Caco-2 (cell line): ENCODE measurements at regions not wholly inside any gene's neighbourhood (a gene's known extent, or its start where the extent isn't known, plus 50 kb on each side); places are given as distances from the start of the nearest gene placed in this dataset.

Experiments used
- BruUV-seq: library from RNA; stranded (reverse); fragments of 400-500 nt; replicated peaks from 2 replicates; lab custom pipeline; 2021; lab: Mats Ljungman, UMichigan
- CTCF ChIA-PET: fragments of 300-600 bp; sonication (Branson Sonifier 250); formaldehyde crosslinking; loops from one replicate; lab custom pipeline; 2022; ENCODE audit warnings: antibody characterized with exemption; lab: Charles Lee
- POLR2A ChIA-PET: fragments of 300-600 bp; sonication (Branson Sonifier 250); formaldehyde crosslinking; loops from one replicate; lab custom pipeline; 2022; ENCODE audit warnings: antibody characterized with exemption; lab: Charles Lee
- DNase-seq, 2 experiments: peaks; one replicate each; pipeline versions ENCODE4 v3.0.0 to v3.0.0-alpha.2; 2020 to 2022
- H3K27me3 ChIP-seq: replicated peaks from 2 replicates; pipeline ENCODE4 v1.6.0; 2011; ENCODE audit warnings: low read length; ENCODE audit not compliant: control insufficient read depth, insufficient read depth
- H3K36me3 ChIP-seq: 2 replicates; pipeline ENCODE4 v1.5.1; 2011; ENCODE audit warnings: low read length; ENCODE audit not compliant: control insufficient read depth, insufficient read depth
- H3K4me1 ChIP-seq: fragments of 250-450 bp; sonication (Bioruptor Pico); 2 replicates; pipeline ENCODE4 v1.5.1; 2020; ENCODE audit warnings: mild to moderate bottlenecking
- H3K4me3 ChIP-seq: 2 replicates; pipeline ENCODE4 v1.5.1; 2011; ENCODE audit warnings: low read depth, mild to moderate bottlenecking, control low read depth, low read length
- H3K9me3 ChIP-seq: fragments of 250-450 bp; sonication (Bioruptor Pico); 2 replicates; pipeline ENCODE4 v1.5.1; 2020; ENCODE audit warnings: mild to moderate bottlenecking, moderate library complexity
- H3K27ac Mint-ChIP-seq: one replicate; pipeline ENCODE4 v1.8.0; 2022; ENCODE audit warnings: mixed read lengths; ENCODE audit not compliant: unreplicated experiment
- H3K27me3 Mint-ChIP-seq: one replicate; pipeline ENCODE4 v1.8.0; 2022; ENCODE audit warnings: mixed read lengths; ENCODE audit not compliant: insufficient read depth, unreplicated experiment
- H3K36me3 Mint-ChIP-seq: one replicate; pipeline ENCODE4 v1.8.0; 2022; ENCODE audit warnings: mild to moderate bottlenecking, mixed read lengths; ENCODE audit not compliant: insufficient read depth, unreplicated experiment
- H3K4me1 Mint-ChIP-seq: one replicate; pipeline ENCODE4 v1.8.0; 2022; ENCODE audit warnings: low read depth, mixed read lengths; ENCODE audit not compliant: unreplicated experiment
- H3K4me3 Mint-ChIP-seq: one replicate; pipeline ENCODE4 v1.8.0; 2022; ENCODE audit warnings: mild to moderate bottlenecking, moderate library complexity, mixed read lengths; ENCODE audit not compliant: unreplicated experiment
- H3K9me3 Mint-ChIP-seq: one replicate; pipeline ENCODE4 v1.8.0; 2022; ENCODE audit warnings: mixed read lengths; ENCODE audit not compliant: unreplicated experiment
- intact Hi-C: fragments of 100-400 bp; cut with micrococcal nuclease; formaldehyde crosslinking; loops from one replicate; pipeline ENCODE4 v1.10.0; 2022; ENCODE audit not compliant: unreplicated experiment
- TF ChIP-seq, protein P1 (sequence below), 2 experiments: fragments of 200-600 bp in 1 of 2; IDR thresholded peaks; 1 replicate in 1 of 2; 2 replicates in 1 of 2; pipeline versions ENCODE4 v1.5.1 to v1.8.0; 2011 to 2022; ENCODE audit warnings: antibody characterized with exemption in 1 of 2, control low read depth in 1 of 2, inconsistent platforms in 1 of 2, low read depth in 1 of 2, low read length in 1 of 2, mild to moderate bottlenecking in 1 of 2, moderate library complexity in 1 of 2; ENCODE audit not compliant: insufficient read depth in 1 of 2, severe bottlenecking in 1 of 2, unreplicated experiment in 1 of 2

DNA sequence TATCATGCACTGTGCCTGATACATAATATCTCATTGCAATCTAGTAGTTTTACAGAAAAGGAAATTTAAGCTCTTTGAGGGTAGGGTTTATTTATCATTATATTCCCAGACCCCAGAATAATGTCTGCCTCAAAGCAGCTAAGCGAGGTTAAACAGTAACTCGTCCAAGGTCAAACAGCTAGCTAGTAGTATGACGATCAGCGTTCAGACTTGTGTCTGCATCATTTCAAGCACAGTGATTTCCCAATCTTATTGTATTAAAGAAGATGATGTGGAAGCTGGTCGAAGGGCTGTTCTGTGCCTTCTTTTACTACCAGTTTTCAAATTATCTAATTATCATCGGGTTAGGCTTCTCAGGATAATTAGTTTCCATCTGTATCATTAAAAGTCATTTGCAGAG is 55.1 kb upstream of the NFIB start:
- Mint-ChIP-seq H3K27ac (no peak overlapping the region), H3K9me3 (no peaks in the 10 kb centered on the region), H3K4me1 (no peaks in the 10 kb centered on the region), H3K36me3 (no peaks in the 10 kb centered on the region), H3K4me3 (no peak overlapping the region), H3K27me3 (no peaks in the 10 kb centered on the region)
- H3K4me3 ChIP-seq, result no peak overlapping the region
- CTCF ChIA-PET, result no interaction called here
- intact Hi-C loops, result no loop called here
- H3K4me1 ChIP-seq, result peaks cover 3% of the 10 kb centered on the region; the same call in 1 of the 2 replicates
- DNase-seq, result no peak
- no peaks in the 10 kb centered on the region for H3K27me3 ChIP-seq
- H3K36me3 ChIP-seq, result no peaks in the 10 kb centered on the region
- BruUV-seq, result no TSS peak
- H3K9me3 ChIP-seq, result no peaks in the 10 kb centered on the region
- TF ChIP-seq, protein P1, sequence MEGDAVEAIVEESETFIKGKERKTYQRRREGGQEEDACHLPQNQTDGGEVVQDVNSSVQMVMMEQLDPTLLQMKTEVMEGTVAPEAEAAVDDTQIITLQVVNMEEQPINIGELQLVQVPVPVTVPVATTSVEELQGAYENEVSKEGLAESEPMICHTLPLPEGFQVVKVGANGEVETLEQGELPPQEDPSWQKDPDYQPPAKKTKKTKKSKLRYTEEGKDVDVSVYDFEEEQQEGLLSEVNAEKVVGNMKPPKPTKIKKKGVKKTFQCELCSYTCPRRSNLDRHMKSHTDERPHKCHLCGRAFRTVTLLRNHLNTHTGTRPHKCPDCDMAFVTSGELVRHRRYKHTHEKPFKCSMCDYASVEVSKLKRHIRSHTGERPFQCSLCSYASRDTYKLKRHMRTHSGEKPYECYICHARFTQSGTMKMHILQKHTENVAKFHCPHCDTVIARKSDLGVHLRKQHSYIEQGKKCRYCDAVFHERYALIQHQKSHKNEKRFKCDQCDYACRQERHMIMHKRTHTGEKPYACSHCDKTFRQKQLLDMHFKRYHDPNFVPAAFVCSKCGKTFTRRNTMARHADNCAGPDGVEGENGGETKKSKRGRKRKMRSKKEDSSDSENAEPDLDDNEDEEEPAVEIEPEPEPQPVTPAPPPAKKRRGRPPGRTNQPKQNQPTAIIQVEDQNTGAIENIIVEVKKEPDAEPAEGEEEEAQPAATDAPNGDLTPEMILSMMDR (IDR thresholded peaks at IDR 0.05; ENCODE audit: insufficient read depth in 1 of 2, low read depth in 1 of 2, low read length in 1 of 2, severe bottlenecking in 1 of 2, unreplicated experiment in 1 of 2), result no peak
- POLR2A ChIA-PET, result no interaction called here

DNA sequence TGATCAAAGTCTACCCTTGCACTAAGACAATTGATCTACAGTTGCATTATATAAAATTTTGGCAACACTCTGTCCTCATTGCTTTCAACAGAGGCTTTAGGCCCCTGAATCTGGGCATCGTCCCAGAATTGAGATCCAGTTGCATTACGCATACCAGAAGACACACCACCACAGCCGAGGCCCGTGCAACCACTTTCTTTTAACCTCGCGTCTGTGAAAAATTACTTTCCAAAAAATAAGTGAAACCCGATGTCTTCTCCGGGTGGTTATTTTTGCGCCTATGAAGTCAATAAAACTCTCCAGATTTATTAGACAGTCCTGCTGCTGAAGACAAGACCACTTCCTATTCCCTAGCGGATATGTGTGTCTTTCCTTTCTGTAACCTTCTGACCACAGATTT is 52.1 kb upstream of the NFIB start:
- Mint-ChIP-seq H3K4me3 (no peak overlapping the region), H3K36me3 (no peaks in the 10 kb centered on the region), H3K9me3 (no peaks in the 10 kb centered on the region), H3K27me3 (no peaks in the 10 kb centered on the region), H3K27ac (no peak overlapping the region), H3K4me1 (no peaks in the 10 kb centered on the region)
- no peaks in the 10 kb centered on the region for H3K36me3 ChIP-seq
- TF ChIP-seq, protein P1 (IDR thresholded peaks at IDR 0.05; ENCODE audit: insufficient read depth in 1 of 2, low read depth in 1 of 2, low read length in 1 of 2, severe bottlenecking in 1 of 2, unreplicated experiment in 1 of 2), result no peak
- H3K4me1 ChIP-seq, result no peaks in the 10 kb centered on the region
- ChIA-PET POLR2A (no interaction called here), CTCF (no interaction called here)
- no peaks in the 10 kb centered on the region for H3K9me3 ChIP-seq
- DNase-seq, result no peak
- no TSS peak for BruUV-seq
- intact Hi-C loops, result no loop called here
- H3K4me3 ChIP-seq, result no peak overlapping the region
- no peaks in the 10 kb centered on the region for H3K27me3 ChIP-seq

GRCh38 chr9:14365670-14366069 is 51.7 kb upstream of the NFIB start:
- Histone ChIP-seq H3K4me1 (no peaks in the 10 kb centered on the region), H3K4me3 (no peak overlapping the region), H3K9me3 (no peaks in the 10 kb centered on the region), H3K27me3 (no peaks in the 10 kb centered on the region), H3K36me3 (no peaks in the 10 kb centered on the region)
- no peak overlapping the region for H3K27ac Mint-ChIP-seq
- no peak for DNase-seq
- ChIA-PET POLR2A (no interaction called here), CTCF (no interaction called here)
- no peaks in the 10 kb centered on the region for H3K27me3 Mint-ChIP-seq
- no peak overlapping the region for H3K4me3 Mint-ChIP-seq
- no peaks in the 10 kb centered on the region for H3K4me1 Mint-ChIP-seq
- BruUV-seq, result no TSS peak
- no peaks in the 10 kb centered on the region for H3K9me3 Mint-ChIP-seq
- H3K36me3 Mint-ChIP-seq, result no peaks in the 10 kb centered on the region
- TF ChIP-seq, protein P1 (IDR thresholded peaks at IDR 0.05; ENCODE audit: insufficient read depth in 1 of 2, low read depth in 1 of 2, low read length in 1 of 2, severe bottlenecking in 1 of 2, unreplicated experiment in 1 of 2), result no peak
- intact Hi-C loops, result no loop called here
